H9 (cell line): ENCODE measurements at regions not wholly inside any gene's neighbourhood (a gene's known extent, or its start where the extent isn't known, plus 50 kb on each side); places are given as distances from the start of the nearest gene placed in this dataset.

Source experiments
- DNase-seq: peaks from one replicate; pipeline ENCODE4 v3.0.0-alpha.2; 2017
- H2AFZ ChIP-seq: one replicate; pipeline ENCODE4 v1.6.1; 2013; ENCODE audit warnings: mild to moderate bottlenecking, low read length, control low read depth, moderate library complexity
- H2AK5ac ChIP-seq: 2 replicates; pipeline ENCODE4 v1.6.1; 2013; ENCODE audit warnings: low read length, control low read depth, mixed read lengths; ENCODE audit not compliant: insufficient read length
- H2BK120ac ChIP-seq: one replicate; pipeline ENCODE4 v1.6.1; 2013; ENCODE audit warnings: low read depth, mild to moderate bottlenecking, low read length, control low read depth, inconsistent platforms; ENCODE audit not compliant: poor library complexity, severe bottlenecking
- H2BK12ac ChIP-seq: 2 replicates; pipeline ENCODE4 v1.6.1; 2013; ENCODE audit warnings: low read length, control low read depth, mixed read lengths, low read depth; ENCODE audit not compliant: insufficient read length
- H2BK15ac ChIP-seq: 2 replicates; pipeline ENCODE4 v1.6.1; 2013; ENCODE audit warnings: low read depth, low read length, control low read depth
- H2BK20ac ChIP-seq: one replicate; pipeline ENCODE4 v1.6.1; 2013; ENCODE audit warnings: low read depth, mild to moderate bottlenecking, low read length, control low read depth, inconsistent platforms; ENCODE audit not compliant: poor library complexity, severe bottlenecking
- H2BK5ac ChIP-seq: 2 replicates; pipeline ENCODE4 v1.6.1; 2013; ENCODE audit warnings: low read length, control low read depth, mixed read lengths; ENCODE audit not compliant: insufficient read length
- H3K14ac ChIP-seq: 2 replicates; pipeline ENCODE4 v1.6.1; 2013; ENCODE audit warnings: low read length, control low read depth; ENCODE audit not compliant: insufficient read depth
- H3K18ac ChIP-seq: 2 replicates; pipeline ENCODE4 v1.6.1; 2013; ENCODE audit warnings: low read depth, mild to moderate bottlenecking, mixed read lengths, low read length, control low read depth; ENCODE audit not compliant: insufficient read length
- H3K23ac ChIP-seq: 2 replicates; pipeline ENCODE4 v1.6.1; 2013; ENCODE audit warnings: low read length, control low read depth, mixed read lengths, low read depth; ENCODE audit not compliant: insufficient read length
- H3K23me2 ChIP-seq: 2 replicates; pipeline ENCODE4 v1.6.1; 2013; ENCODE audit warnings: low read depth, mild to moderate bottlenecking, mixed read lengths, low read length, control low read depth; ENCODE audit not compliant: insufficient read length, poor library complexity, severe bottlenecking
- H3K27ac ChIP-seq: 2 replicates; pipeline ENCODE4 v1.5.1; 2013; ENCODE audit warnings: low read length, control low read depth, mixed read lengths, low read depth; ENCODE audit not compliant: insufficient read length
- H3K27me3 ChIP-seq: 2 replicates; pipeline ENCODE4 v1.6.1; 2013; ENCODE audit warnings: low read length, control low read depth, inconsistent platforms; ENCODE audit not compliant: insufficient read depth
- H3K4ac ChIP-seq: 2 replicates; pipeline ENCODE4 v1.6.1; 2013; ENCODE audit warnings: low read depth, mild to moderate bottlenecking, control low read depth, inconsistent platforms, low read length, moderate library complexity
- H3K4me1 ChIP-seq: 2 replicates; pipeline ENCODE4 v1.6.1; 2013; ENCODE audit warnings: low read length, control low read depth, inconsistent platforms; ENCODE audit not compliant: insufficient read depth
- H3K4me2 ChIP-seq: 2 replicates; pipeline ENCODE4 v1.6.1; 2013; ENCODE audit warnings: low read length, control low read depth, mixed read lengths; ENCODE audit not compliant: insufficient read length, insufficient read depth
- H3K56ac ChIP-seq: 2 replicates; pipeline ENCODE4 v1.6.1; 2013; ENCODE audit warnings: low read depth, mild to moderate bottlenecking, mixed read lengths, low read length, control low read depth; ENCODE audit not compliant: insufficient read length
- H3K79me1 ChIP-seq: 2 replicates; pipeline ENCODE4 v1.6.1; 2013; ENCODE audit warnings: low read depth, mild to moderate bottlenecking, moderate library complexity, low read length, control low read depth, inconsistent platforms; ENCODE audit not compliant: insufficient read depth, poor library complexity, severe bottlenecking
- H3K79me2 ChIP-seq: 2 replicates; pipeline ENCODE4 v1.6.1; 2013; ENCODE audit warnings: low read length, control low read depth, inconsistent platforms; ENCODE audit not compliant: insufficient read depth
- H3K9ac ChIP-seq: 2 replicates; pipeline ENCODE4 v1.6.1; 2013; ENCODE audit warnings: low read length, control low read depth, mixed read lengths; ENCODE audit not compliant: insufficient read length; ENCODE audit errors: extremely low read depth
- H3K9me3 ChIP-seq: one replicate; pipeline ENCODE4 v1.6.1; 2013; ENCODE audit warnings: low read depth, low read length, inconsistent platforms; ENCODE audit not compliant: control insufficient read depth
- H3T11ph ChIP-seq: one replicate; pipeline ENCODE4 v1.6.1; 2013; ENCODE audit warnings: mild to moderate bottlenecking, low read length, control low read depth, inconsistent platforms
- H4K20me1 ChIP-seq: one replicate; pipeline ENCODE4 v1.6.1; 2013; ENCODE audit not compliant: control insufficient read depth, insufficient read length, insufficient read depth
- H4K5ac ChIP-seq: 2 replicates; pipeline ENCODE4 v1.6.1; 2013; ENCODE audit warnings: low read depth, mild to moderate bottlenecking, mixed read lengths, low read length, control low read depth; ENCODE audit not compliant: insufficient read length
- H4K8ac ChIP-seq: replicated peaks from 2 replicates; pipeline ENCODE4 v1.6.1; 2013; ENCODE audit warnings: low read length, control low read depth, mixed read lengths, low read depth; ENCODE audit not compliant: insufficient read length
- H4K91ac ChIP-seq: 2 replicates; pipeline ENCODE4 v1.6.1; 2013; ENCODE audit warnings: low read depth, mild to moderate bottlenecking, moderate library complexity, mixed read lengths, low read length, control low read depth; ENCODE audit not compliant: insufficient read length
- H3K27ac Mint-ChIP-seq, 3 experiments: 2 replicates in 2 of 3; 3 replicates in 1 of 3; pipeline ENCODE4 v1.8.0; 2020 to 2021; ENCODE audit warnings: mixed read lengths in 3 of 3, mild to moderate bottlenecking in 1 of 3, moderate library complexity in 1 of 3
- H3K27me3 Mint-ChIP-seq: 2 replicates; pipeline ENCODE4 v1.8.0; 2021; ENCODE audit warnings: low read depth, mild to moderate bottlenecking, moderate library complexity, mixed read lengths
- H3K36me3 Mint-ChIP-seq, 3 experiments: 2 replicates in 2 of 3; 3 replicates in 1 of 3; pipeline ENCODE4 v1.8.0; 2020 to 2021; ENCODE audit warnings: low read depth in 3 of 3, mixed read lengths in 3 of 3; ENCODE audit not compliant: insufficient read depth in 1 of 3
- H3K4me1 Mint-ChIP-seq, 2 experiments: 2 replicates each; pipeline ENCODE4 v1.8.0; 2020; ENCODE audit warnings: mixed read lengths in 2 of 2
- H3K4me3 Mint-ChIP-seq, 2 experiments: 2 replicates in 1 of 2; 3 replicates in 1 of 2; pipeline ENCODE4 v1.8.0; 2020 to 2021; ENCODE audit warnings: mild to moderate bottlenecking in 2 of 2, mixed read lengths in 2 of 2, moderate library complexity in 1 of 2
- H3K9me3 Mint-ChIP-seq, 2 experiments: 2 replicates in 1 of 2; 3 replicates in 1 of 2; pipeline ENCODE4 v1.8.0; 2020; ENCODE audit warnings: mild to moderate bottlenecking in 2 of 2, mixed read lengths in 2 of 2, moderate library complexity in 1 of 2
- WGBS: extraction: QIAGEN DNeasy Blood & Tissue Kit; methylation state at CpG from one replicate; pipeline ENCODE4 v1.1.7; 2013; ENCODE audit warnings: missing lambda C conversion rate, low lambda C conversion rate, mixed read lengths; ENCODE audit not compliant: insufficient read length; ENCODE audit errors: extremely low coverage; 5-methylcytosine and 5-hydroxymethylcytosine counted together
- TF ChIP-seq, protein P1 (sequence below): fragments of 200-600 bp; sonication (generic); conservative IDR thresholded peaks from 3 replicates; pipeline ENCODE4 v1.8.0; 2021; ENCODE audit warnings: antibody characterized with exemption, mild to moderate bottlenecking

DNA sequence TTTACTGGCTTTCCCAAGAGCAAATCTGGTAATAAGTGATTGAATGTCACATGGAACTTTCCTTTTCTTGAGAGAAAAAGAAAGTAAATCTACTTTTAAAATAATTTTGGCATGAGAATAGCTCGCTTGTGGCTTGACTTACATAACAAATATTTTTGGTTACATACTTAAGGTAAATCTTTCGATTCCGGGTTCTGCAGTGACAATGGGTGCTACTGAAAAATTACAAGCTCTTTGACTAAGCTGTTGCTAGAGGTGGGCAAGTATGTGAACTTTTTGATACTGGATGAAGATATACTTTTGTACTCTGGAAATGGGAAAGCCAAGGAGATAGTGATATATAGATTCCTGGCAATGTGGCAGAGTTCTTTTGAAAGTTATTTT, 51.9 kb upstream of the OTOL1 start:
- no peaks in the 10 kb centered on the region for H3K4me1 ChIP-seq
- no peak overlapping the region for H2BK120ac ChIP-seq
- no peaks in the 10 kb centered on the region for H4K20me1 ChIP-seq
- H2AK5ac ChIP-seq: no peak overlapping the region
- H3K23me2 ChIP-seq: no peaks in the 10 kb centered on the region
- no peak overlapping the region for H4K5ac ChIP-seq
- H3K18ac ChIP-seq: no peak overlapping the region
- H2BK5ac ChIP-seq: no peak overlapping the region
- H2BK15ac ChIP-seq: no peak overlapping the region
- H3K14ac ChIP-seq: no peak overlapping the region
- no peak overlapping the region for H2BK12ac ChIP-seq
- peaks cover 8 to 9% of the 10 kb centered on the region in 2 experiments for H3K4me1 Mint-ChIP-seq
- no peak overlapping the region for H3K9ac ChIP-seq
- H3K4me3 Mint-ChIP-seq: no peak overlapping the region
- H3K79me2 ChIP-seq: no peaks in the 10 kb centered on the region
- H2AFZ ChIP-seq: no peak overlapping the region
- no peak overlapping the region for H3K27ac ChIP-seq
- no peaks in the 10 kb centered on the region for H3K9me3 ChIP-seq
- H3K56ac ChIP-seq: no peak overlapping the region
- H3K4me2 ChIP-seq: no peak overlapping the region
- no peaks in the 10 kb centered on the region for H3K9me3 Mint-ChIP-seq
- H3K36me3 Mint-ChIP-seq: no peaks in the 10 kb centered on the region
- H3K23ac ChIP-seq: no peak overlapping the region
- DNase-seq: no peak
- H4K91ac ChIP-seq: no peak overlapping the region
- TF ChIP-seq, protein P1, sequence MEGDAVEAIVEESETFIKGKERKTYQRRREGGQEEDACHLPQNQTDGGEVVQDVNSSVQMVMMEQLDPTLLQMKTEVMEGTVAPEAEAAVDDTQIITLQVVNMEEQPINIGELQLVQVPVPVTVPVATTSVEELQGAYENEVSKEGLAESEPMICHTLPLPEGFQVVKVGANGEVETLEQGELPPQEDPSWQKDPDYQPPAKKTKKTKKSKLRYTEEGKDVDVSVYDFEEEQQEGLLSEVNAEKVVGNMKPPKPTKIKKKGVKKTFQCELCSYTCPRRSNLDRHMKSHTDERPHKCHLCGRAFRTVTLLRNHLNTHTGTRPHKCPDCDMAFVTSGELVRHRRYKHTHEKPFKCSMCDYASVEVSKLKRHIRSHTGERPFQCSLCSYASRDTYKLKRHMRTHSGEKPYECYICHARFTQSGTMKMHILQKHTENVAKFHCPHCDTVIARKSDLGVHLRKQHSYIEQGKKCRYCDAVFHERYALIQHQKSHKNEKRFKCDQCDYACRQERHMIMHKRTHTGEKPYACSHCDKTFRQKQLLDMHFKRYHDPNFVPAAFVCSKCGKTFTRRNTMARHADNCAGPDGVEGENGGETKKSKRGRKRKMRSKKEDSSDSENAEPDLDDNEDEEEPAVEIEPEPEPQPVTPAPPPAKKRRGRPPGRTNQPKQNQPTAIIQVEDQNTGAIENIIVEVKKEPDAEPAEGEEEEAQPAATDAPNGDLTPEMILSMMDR: no peak
- H3K79me1 ChIP-seq: no peaks in the 10 kb centered on the region
- H3K27ac Mint-ChIP-seq: no peak overlapping the region; a peak in 1 of 7 replicates
- WGBS: no CpG with 5 or more reads among the region's 3 CpGs
- no peaks in the 10 kb centered on the region for H3K27me3 ChIP-seq
- H3K4ac ChIP-seq: no peak overlapping the region
- no peak overlapping the region for H4K8ac ChIP-seq
- no peak overlapping the region for H2BK20ac ChIP-seq
- no peak overlapping the region for H3T11ph ChIP-seq
- no peaks in the 10 kb centered on the region for H3K27me3 Mint-ChIP-seq
